GM21723 (cell line): ENCODE measurements at regions not wholly inside any gene's neighbourhood (a gene's known extent, or its start where the extent isn't known, plus 50 kb on each side); places are given as distances from the start of the nearest gene placed in this dataset.
A peak's percentile ranks its signal among the peaks of the same experiment; 100 is the strongest.
"Not testable (repeated sequence)": the region's sequence is repeated elsewhere in the genome, so short reads cannot be mapped to it uniquely, and the experiment has no call there.

Experiments
- ATAC-seq: cut with Tn5 transposase; IDR thresholded peaks from one replicate; pipeline ENCODE4 v1.9.1; 2021; ENCODE audit warnings: mild to moderate bottlenecking, moderate library complexity; ENCODE audit not compliant: unreplicated experiment

- ATAC-seq: no peak
Observed at GRCh38 chr10:44278837-44279324, 106.0 kb downstream of the CXCL12 start.

DNA sequence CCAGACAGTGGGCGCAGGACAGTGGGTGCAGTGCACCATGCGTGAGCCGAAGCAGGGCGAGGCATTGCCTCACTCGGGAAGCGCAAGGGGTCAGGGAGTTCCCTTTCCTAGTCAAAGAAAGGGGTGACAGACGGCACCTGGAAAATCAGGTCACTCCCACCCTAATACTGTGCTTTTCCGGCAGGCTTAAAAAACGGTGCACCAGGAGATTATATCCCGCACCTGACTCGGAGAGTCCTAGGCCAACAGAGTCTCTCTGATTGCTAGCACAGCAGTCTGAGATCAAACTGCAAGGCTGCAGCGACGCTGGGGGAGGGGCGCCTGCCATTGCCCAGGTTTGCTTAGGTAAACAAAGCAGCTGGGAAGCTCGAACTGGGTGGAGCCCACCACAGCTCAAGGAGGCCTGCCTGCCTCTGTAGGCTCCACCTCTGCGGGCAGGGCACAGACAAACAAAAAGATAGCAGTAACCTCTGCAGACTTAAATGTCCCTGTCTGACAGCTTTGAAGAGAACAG is 116.4 kb downstream of the CXCL12 start:
- not testable (repeated sequence) for ATAC-seq

DNA sequence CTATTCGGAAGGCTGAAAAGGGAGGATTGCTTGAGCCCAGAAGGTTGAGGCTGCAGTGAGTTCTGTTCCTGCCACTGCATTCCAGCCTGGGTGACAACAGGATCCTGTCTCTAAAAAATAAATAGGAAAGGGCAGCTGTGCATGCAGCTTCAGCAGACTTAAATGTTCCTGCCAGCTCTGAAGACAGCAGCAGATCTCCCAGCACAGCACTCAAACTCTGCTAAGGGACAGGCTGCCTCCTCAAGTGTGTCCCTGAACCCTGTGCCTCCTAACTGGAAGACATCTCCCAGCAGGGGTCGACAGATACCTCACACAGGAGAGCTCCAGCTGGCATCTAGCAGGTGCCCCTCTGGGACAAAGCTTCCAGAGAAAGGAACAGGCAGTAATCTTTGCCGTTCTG is 117.9 kb downstream of the CXCL12 start:
- ATAC-seq: no peak

DNA sequence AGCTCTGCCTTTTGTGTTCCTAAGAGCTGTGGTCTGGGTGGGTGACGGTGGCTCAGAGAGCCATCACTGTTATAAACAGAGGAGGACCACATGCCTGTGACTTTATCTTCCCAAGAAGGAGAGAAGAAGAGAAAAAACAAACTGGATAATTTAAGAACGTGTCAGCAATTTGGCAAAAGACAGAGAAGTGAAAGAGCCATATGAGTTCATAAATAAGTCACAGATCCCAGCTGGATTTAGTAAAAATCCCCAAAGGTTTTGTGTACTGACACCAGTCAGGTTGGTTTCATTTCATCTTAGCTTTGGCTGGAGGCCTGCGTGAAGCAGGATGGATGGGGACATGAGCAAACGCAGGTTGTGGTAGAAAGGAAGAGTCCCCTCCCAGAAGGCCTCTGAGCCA is 120.7 kb downstream of the CXCL12 start:
- ATAC-seq: no peak

DNA sequence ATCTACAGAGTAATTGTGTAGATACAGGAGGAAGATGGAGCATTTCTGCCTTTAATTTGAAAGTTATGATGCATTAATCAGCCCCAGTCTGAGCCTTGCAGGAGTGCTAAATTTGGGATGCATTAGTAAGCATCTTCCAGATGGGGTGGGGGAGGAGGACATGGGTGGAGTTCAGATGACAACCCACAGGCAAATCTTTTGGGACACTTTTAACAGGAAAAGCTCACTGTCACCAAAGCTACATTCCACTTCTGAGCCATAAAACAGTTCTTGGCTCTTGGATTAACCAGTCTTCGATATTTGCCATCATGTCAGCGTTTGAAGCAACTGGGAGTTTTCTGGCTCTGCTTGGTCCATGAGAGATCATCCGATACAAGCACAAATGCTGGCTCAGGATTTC is 121.1 kb downstream of the CXCL12 start:
- ATAC-seq: no peak

DNA sequence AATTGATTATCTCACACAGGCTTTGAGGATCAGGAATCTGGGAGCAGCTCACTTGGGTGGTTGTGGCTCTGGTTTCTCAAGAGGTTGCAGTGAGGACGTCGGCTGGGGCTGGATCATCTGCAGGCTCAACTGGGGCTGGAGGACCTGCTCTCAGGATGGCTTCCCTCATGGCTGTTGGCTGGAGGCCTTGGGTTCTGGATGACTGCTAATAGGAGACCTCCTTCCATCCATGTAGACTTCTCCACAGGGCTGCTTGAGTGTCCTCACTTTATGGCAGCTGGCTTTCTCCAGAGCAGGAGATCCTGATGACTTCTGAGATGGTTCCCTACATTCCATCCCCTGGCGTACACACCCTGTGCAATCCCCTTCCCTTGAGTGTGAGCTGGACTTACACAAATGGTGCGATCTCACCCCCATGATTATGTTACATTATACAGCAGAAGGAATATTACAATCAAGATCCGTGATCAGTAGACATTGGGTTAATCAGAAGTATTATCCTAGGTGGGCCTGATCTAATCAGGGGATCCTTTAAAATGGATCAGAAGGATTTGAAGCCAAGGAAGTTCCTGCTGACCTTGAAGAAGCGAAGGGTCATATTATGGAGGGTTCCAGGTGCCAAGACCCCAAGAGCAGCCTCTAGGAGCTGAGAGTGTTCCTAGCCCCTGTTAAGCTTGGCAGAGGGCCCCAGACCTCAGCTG is 122.2 kb downstream of the CXCL12 start:
- ATAC-seq: no peak

DNA sequence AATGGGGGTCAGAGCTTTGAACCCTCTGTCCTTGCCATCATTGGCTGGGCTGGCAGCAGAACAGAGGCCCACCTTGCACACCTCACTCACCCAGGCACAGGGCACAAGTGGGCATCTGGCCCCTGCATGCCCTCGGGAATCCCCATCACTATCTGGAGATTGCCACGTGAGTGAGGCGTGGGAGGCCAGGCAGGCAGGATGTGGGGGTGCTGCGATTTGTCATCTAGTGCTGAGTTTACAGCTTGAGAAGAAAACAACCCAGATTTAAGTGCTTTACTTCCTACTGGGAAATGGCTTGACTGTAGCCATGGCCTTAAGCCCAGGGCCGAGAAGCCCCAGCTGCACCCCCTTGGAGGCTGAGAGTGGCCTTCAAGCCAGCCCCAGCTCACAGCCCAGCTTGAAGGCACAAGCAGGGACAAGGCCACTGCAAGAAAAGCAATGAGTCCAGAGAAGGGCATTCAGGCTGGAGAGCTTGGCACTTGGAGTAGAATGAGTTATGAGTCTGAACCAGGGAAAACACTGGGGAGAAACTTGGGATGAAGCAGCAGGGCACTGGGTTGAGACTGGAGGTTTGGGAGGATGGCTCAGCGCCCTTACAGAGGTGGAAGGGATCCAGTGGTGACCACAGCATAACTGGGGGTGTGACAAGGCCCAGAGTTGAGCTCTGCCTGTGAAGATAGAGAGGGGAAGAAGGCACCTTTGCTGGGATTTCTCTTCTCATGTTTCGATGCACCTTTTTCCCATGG is 123.0 kb downstream of the CXCL12 start:
- ATAC-seq: peak; percentile 59

GRCh38 chr10:44261296-44261695 is 123.6 kb downstream of the CXCL12 start:
- no peak for ATAC-seq

DNA sequence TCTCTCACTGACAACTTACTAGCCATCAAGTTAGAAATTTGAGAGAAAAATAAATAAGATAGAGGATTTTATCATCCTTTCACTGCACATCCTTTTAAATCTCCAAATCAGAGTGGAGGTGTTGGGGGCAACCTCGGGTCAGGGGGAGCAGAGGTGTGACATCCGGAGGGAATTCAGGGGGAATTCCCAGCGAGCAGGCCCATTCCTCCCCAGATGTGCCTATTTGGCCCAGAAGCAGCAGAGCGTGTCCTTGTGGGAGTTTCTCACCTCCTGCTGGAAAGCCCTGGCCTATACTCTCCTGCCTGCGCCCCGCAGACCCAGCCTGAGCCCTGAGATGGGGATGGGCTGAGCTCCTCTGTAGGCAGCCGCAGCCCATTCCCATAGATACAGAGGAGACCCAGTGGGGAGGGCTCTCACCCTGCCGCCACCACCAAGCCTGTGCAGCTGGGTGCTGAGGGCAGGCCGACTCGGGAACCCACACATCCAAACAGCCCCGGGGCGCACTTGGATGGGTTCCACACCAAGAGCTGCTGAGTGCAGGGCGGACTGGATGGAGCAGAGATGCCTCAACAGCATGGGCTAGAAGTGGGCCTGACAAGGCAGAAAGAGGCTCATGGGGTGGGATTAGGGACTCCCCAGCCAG is 124.5 kb downstream of the CXCL12 start:
- peak; percentile 39 for ATAC-seq

DNA sequence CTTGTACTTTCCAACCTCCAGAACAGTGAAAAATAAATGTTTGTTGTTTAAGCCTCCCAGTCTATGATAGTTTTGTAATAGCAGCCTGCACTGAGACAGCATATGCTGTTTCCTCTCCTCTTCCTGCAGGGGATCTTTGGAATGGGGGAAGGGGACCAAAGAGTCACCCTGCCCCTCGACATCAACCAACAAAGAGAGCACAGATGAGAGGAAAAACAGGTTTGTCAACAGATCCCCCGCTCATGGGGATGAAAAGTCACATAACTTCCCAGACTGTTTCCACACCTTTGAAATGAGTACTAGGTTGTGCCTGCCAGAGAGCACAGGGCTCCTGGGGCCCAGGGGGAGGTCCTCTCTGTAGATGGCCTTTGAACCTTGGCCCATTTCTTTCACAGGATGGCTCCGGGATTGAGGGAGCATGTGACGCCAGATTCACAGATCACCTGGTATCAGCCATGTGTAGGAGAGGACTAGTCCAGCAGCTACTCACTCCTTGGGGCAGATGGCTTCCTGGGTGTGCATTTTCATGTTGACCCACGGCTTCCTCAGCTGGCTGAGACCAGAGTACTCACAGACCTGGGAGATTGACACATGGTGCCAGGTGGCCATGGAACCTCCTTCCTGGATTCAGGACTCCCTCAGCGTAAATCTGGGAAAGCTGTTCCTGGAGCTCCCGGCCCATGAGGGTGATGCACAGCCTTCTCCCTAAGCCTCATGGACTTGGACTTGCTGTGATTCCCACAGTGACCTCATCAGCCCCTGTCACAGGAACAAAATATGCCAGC is 125.6 kb downstream of the CXCL12 start:
- ATAC-seq: no peak

- ATAC-seq: no peak
Observed at GRCh38 chr10:44258460-44259089, 126.3 kb downstream of the CXCL12 start.

GRCh38 chr10:44258019-44258418 is 126.9 kb downstream of the CXCL12 start:
- no peak for ATAC-seq

GRCh38 chr10:44253769-44254462 is 131.0 kb downstream of the CXCL12 start:
- ATAC-seq: no peak

DNA sequence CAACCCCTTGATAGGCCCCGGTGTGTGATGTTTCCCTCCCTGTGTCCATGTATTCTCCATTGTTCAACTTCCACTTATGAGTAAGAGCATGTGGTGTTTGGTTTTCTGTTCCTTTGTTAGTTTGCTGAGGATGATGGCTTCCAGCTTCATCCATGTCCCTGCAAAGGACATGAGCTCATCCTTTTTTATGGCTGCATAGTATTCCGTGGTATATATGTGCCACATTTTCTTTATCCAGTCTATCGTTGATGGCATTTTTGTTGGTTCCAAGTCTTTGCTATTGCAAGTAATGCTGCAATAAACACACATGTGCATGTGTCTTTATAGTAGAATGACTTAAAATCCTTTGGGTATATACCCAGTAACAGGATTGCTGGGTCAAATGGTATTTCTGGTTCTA is 132.3 kb downstream of the CXCL12 start:
- ATAC-seq: not testable (repeated sequence)

GRCh38 chr10:44249933-44250332 is 135.0 kb downstream of the CXCL12 start:
- not testable (repeated sequence) for ATAC-seq

- no peak for ATAC-seq
Observed at GRCh38 chr10:44249490-44249889, 135.4 kb downstream of the CXCL12 start.

- not testable (repeated sequence) for ATAC-seq
Observed at GRCh38 chr10:44246700-44247099, 138.2 kb downstream of the CXCL12 start.

DNA sequence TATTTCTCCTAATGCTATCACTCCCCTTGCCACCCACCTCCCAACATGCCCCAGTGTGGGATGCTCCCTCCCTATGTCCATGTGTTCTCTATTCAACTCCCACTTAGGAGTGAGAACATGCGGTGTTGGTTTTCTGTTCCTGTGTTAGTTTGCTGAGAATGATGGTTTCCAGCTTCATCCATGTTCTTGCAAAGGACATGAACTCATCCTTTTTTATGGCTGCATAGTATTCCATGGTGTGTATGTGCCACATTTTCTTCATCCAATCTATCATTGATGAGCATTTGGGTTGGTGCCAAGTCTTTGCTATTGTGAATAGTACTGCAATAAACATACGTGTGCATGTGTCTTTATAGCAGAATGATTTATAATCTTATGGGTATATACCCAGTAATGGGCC is 138.6 kb downstream of the CXCL12 start:
- ATAC-seq: not testable (repeated sequence)

DNA sequence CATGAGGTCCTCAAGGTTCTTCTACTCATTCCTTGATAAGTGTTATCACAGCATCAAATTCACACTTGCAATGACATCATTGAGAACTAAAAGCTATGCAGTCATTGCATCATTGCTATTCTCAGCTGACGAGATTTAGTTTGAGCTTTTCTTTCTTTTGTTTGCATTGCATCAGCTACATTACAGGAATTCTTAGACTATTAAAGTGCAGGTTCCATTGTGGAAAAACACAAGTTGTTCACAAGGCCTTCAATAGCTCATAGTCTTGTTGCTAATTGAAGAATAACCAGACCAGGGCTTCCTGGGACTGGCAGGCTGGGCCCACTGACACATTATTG is 139.3 kb downstream of the CXCL12 start:
- no peak for ATAC-seq
